Activated effector memory CD4-positive, alpha-beta T cell treated with anti-CD3 and anti-CD28 coated beads, Interleukin-2, amount 50 U/mL, for 16 hours (primary cell): ENCODE measurements at regions not wholly inside any gene's neighbourhood (a gene's known extent, or its start where the extent isn't known, plus 50 kb on each side); places are given as distances from the start of the nearest gene placed in this dataset.

ENCODE experiments used
- DNase-seq: peaks from one replicate; pipeline ENCODE4 v3.0.0-alpha.2; 2020

- DNase-seq, result peak; percentile 84
Observed at GRCh38 chr2:9739531-9739964, 103.7 kb upstream of the TAF1B start.

- no peak for DNase-seq
Observed at GRCh38 chr2:9740382-9741073, 102.7 kb upstream of the TAF1B start.

GRCh38 chr2:9741110-9741509 is 102.2 kb upstream of the TAF1B start:
- no peak for DNase-seq

- no peak for DNase-seq
Observed at GRCh38 chr2:9742601-9743000, 100.7 kb upstream of the TAF1B start.

- no peak for DNase-seq
Observed at GRCh38 chr2:9744256-9745004, 98.8 kb upstream of the TAF1B start.

- no peak for DNase-seq
Observed at GRCh38 chr2:9745153-9745899, 97.9 kb upstream of the TAF1B start.

- no peak for DNase-seq
Observed at GRCh38 chr2:9747396-9747795, 95.9 kb upstream of the TAF1B start.

GRCh38 chr2:9748577-9748976 is 94.7 kb upstream of the TAF1B start:
- DNase-seq, result peak; percentile 73

GRCh38 chr2:9749546-9750223 is 93.6 kb upstream of the TAF1B start:
- no peak for DNase-seq

- no peak for DNase-seq
Observed at GRCh38 chr2:9750224-9751215, 92.8 kb upstream of the TAF1B start.

- DNase-seq, result no peak
Observed at GRCh38 chr2:9751831-9752230, 91.4 kb upstream of the TAF1B start.

GRCh38 chr2:9752441-9753275 is 90.6 kb upstream of the TAF1B start:
- DNase-seq, result peak; percentile 94

- peak; percentile 87 for DNase-seq
Observed at GRCh38 chr2:9753276-9753600, 90.0 kb upstream of the TAF1B start.

GRCh38 chr2:9753665-9754531 is 89.4 kb upstream of the TAF1B start:
- peak; percentile 89 for DNase-seq

- DNase-seq, result peak; percentile 72
Observed at GRCh38 chr2:9754532-9754887, 88.8 kb upstream of the TAF1B start.

GRCh38 chr2:9755008-9755407 is 88.3 kb upstream of the TAF1B start:
- DNase-seq, result no peak

GRCh38 chr2:9755638-9756037 is 87.6 kb upstream of the TAF1B start:
- no peak for DNase-seq

GRCh38 chr2:9756692-9757250 is 86.5 kb upstream of the TAF1B start:
- no peak for DNase-seq

- DNase-seq, result no peak
Observed at GRCh38 chr2:9757501-9758264, 85.6 kb upstream of the TAF1B start.
